Neural crest cell (in vitro differentiated cells): ENCODE measurements at regions not wholly inside any gene's neighbourhood (a gene's known extent, or its start where the extent isn't known, plus 50 kb on each side); places are given as distances from the start of the nearest gene placed in this dataset.

Experiments
- DNase-seq: peaks from one replicate; pipeline ENCODE4 v3.0.0; 2021; ENCODE audit warnings: low read depth, mixed read lengths, low spot score
- H3K27ac Mint-ChIP-seq: one replicate; pipeline ENCODE4 v1.8.0; 2021; ENCODE audit warnings: mild to moderate bottlenecking, mixed read lengths; ENCODE audit not compliant: unreplicated experiment
- H3K27me3 Mint-ChIP-seq: 2 replicates; pipeline ENCODE4 v1.8.0; 2021; ENCODE audit warnings: low read depth, mild to moderate bottlenecking, mixed read lengths
- H3K36me3 Mint-ChIP-seq: 2 replicates; pipeline ENCODE4 v1.8.0; 2021; ENCODE audit warnings: low read depth, mild to moderate bottlenecking, mixed read lengths
- H3K4me1 Mint-ChIP-seq: 2 replicates; pipeline ENCODE4 v1.8.0; 2021; ENCODE audit warnings: mixed read lengths
- H3K4me3 Mint-ChIP-seq: one replicate; pipeline ENCODE4 v1.8.0; 2021; ENCODE audit warnings: mild to moderate bottlenecking, mixed read lengths
- H3K9me3 Mint-ChIP-seq: 2 replicates; pipeline ENCODE4 v1.8.0; 2021; ENCODE audit warnings: mixed read lengths
- TF ChIP-seq, protein P1 (sequence below): fragments of 200-600 bp; sonication (generic); conservative IDR thresholded peaks from 2 replicates; pipeline ENCODE4 v1.5.0; 2021; ENCODE audit warnings: antibody characterized with exemption, mild to moderate bottlenecking

- DNase-seq = no peak
- no peaks in the 10 kb centered on the region for H3K27me3 Mint-ChIP-seq
- no peaks in the 10 kb centered on the region for H3K4me1 Mint-ChIP-seq
- TF ChIP-seq, protein P1, sequence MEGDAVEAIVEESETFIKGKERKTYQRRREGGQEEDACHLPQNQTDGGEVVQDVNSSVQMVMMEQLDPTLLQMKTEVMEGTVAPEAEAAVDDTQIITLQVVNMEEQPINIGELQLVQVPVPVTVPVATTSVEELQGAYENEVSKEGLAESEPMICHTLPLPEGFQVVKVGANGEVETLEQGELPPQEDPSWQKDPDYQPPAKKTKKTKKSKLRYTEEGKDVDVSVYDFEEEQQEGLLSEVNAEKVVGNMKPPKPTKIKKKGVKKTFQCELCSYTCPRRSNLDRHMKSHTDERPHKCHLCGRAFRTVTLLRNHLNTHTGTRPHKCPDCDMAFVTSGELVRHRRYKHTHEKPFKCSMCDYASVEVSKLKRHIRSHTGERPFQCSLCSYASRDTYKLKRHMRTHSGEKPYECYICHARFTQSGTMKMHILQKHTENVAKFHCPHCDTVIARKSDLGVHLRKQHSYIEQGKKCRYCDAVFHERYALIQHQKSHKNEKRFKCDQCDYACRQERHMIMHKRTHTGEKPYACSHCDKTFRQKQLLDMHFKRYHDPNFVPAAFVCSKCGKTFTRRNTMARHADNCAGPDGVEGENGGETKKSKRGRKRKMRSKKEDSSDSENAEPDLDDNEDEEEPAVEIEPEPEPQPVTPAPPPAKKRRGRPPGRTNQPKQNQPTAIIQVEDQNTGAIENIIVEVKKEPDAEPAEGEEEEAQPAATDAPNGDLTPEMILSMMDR = no peak
- H3K27ac Mint-ChIP-seq = no peak overlapping the region
- H3K9me3 Mint-ChIP-seq = peaks cover 2% of the 10 kb centered on the region
- no peak overlapping the region for H3K4me3 Mint-ChIP-seq
- H3K36me3 Mint-ChIP-seq = no peaks in the 10 kb centered on the region
Measured at GRCh38 chr2:181829230-181829629, 62.3 kb upstream of the ITPRID2 start.

GRCh38 chr2:181832015-181832414, 59.5 kb upstream of the ITPRID2 start:
- Mint-ChIP-seq H3K4me1 (no peaks in the 10 kb centered on the region), H3K9me3 (peaks cover 2% of the 10 kb centered on the region), H3K36me3 (no peaks in the 10 kb centered on the region), H3K27ac (no peak overlapping the region), H3K4me3 (no peak overlapping the region), H3K27me3 (no peaks in the 10 kb centered on the region)
- no peak for DNase-seq
- TF ChIP-seq, protein P1 = no peak

DNA sequence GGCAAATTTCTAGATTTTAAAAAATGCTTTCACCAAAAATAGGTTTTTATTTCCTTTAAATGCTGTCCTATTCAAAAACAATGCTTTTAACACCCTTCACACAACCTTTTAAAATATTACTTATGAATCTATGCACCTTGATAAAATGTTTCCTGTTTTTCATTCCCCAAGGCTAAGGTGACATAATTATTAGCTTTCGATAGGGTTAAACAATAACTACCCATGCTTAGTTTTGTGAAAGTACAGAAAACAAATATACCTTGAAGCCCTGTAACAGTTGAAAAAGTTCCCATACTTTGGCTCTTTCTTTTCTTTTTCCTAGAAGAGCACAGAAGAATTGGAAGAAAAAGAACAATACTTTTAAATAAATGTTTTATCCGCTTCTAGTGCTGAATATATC, 54.9 kb upstream of the ITPRID2 start:
- H3K27me3 Mint-ChIP-seq = no peaks in the 10 kb centered on the region
- H3K36me3 Mint-ChIP-seq = no peaks in the 10 kb centered on the region
- peaks cover 2% of the 10 kb centered on the region for H3K9me3 Mint-ChIP-seq
- H3K4me1 Mint-ChIP-seq = peaks cover 14% of the 10 kb centered on the region
- no peak overlapping the region for H3K4me3 Mint-ChIP-seq
- no peak overlapping the region for H3K27ac Mint-ChIP-seq
- TF ChIP-seq, protein P1 = no peak
- no peak for DNase-seq

DNA sequence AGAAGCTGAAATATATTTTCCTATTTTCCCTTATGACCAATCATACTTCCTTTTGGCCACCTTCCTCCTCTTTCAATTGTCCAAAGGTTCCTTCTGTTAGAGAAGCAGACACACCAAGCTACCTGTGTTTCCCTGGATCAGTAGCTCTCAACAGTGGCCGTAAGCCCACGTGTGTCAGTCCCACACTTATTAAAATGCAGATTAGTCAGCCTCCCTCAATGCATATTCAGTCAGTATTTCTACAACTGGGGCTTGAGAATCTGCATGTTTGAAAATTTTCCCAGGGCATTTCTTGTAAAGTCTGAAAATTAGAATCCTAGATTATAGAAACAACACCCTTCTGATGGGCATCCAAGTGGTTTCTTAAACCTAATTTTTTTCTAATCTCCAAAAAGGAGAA, 54.0 kb upstream of the ITPRID2 start:
- no peak overlapping the region for H3K27ac Mint-ChIP-seq
- H3K4me1 Mint-ChIP-seq = peaks cover 24% of the 10 kb centered on the region
- no peaks in the 10 kb centered on the region for H3K36me3 Mint-ChIP-seq
- no peak for DNase-seq
- no peak overlapping the region for H3K4me3 Mint-ChIP-seq
- no peaks in the 10 kb centered on the region for H3K27me3 Mint-ChIP-seq
- TF ChIP-seq, protein P1 = no peak
- H3K9me3 Mint-ChIP-seq = peaks cover 2% of the 10 kb centered on the region

DNA sequence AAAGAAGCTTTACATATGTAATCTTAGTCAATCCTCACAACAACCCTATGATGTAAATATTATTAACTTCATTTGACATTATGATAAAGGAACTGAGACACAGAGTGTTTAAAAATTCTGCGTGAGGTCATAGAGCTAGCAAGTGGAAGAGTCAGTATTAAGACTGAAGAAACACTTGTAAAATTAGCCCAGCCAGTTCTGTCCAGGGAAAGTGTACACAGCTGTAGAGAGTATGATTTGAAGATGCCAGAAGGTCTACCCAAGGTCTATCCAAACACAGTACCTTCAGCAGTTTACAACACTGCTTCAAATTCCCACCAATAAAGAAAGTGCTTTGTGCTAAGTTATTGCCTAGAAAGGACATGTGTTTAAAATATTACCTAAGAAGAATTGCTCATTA, 51.7 kb upstream of the ITPRID2 start:
- H3K9me3 Mint-ChIP-seq = no peaks in the 10 kb centered on the region
- DNase-seq = no peak
- no peak overlapping the region for H3K4me3 Mint-ChIP-seq
- no peaks in the 10 kb centered on the region for H3K27me3 Mint-ChIP-seq
- H3K4me1 Mint-ChIP-seq = peaks cover 31% of the 10 kb centered on the region
- H3K36me3 Mint-ChIP-seq = no peaks in the 10 kb centered on the region
- TF ChIP-seq, protein P1 = no peak
- no peak overlapping the region for H3K27ac Mint-ChIP-seq

- H3K4me1 Mint-ChIP-seq = peaks cover 41% of the 10 kb centered on the region
- H3K36me3 Mint-ChIP-seq = no peaks in the 10 kb centered on the region
- TF ChIP-seq, protein P1 = no peak
- DNase-seq = no peak
- no peak overlapping the region for H3K4me3 Mint-ChIP-seq
- H3K27ac Mint-ChIP-seq = no peak overlapping the region
- no peaks in the 10 kb centered on the region for H3K9me3 Mint-ChIP-seq
- H3K27me3 Mint-ChIP-seq = no peaks in the 10 kb centered on the region
Measured at GRCh38 chr2:181841079-181841478, 50.5 kb upstream of the ITPRID2 start.
